GM19468 (cell line): ENCODE measurements at regions not wholly inside any gene's neighbourhood (a gene's known extent, or its start where the extent isn't known, plus 50 kb on each side); places are given as distances from the start of the nearest gene placed in this dataset.

Source experiments
- ATAC-seq: cut with Tn5 transposase; IDR thresholded peaks from one replicate; pipeline ENCODE4 v1.9.1; 2021; ENCODE audit warnings: mild to moderate bottlenecking, moderate library complexity, moderate number of reproducible peaks; ENCODE audit not compliant: unreplicated experiment; ENCODE audit errors: extremely low read depth

DNA sequence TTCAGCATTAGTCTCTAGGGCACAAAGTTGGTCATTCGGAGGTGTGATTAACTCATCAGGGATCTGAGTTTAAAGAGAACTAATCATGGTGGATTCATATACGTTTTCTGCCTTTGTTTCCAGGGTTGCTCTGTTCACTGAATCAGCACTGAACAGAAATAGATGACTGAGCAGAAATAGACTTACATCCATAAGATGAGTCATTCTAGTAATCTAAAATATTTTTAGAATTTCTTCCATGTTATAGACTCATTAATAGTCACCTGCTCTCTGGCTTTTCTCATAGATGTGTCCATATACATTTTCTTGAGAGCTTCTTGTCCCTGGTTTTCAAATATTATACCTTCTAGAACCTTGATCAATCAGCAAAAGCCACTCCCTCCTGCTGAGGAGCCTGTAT lies 837.6 kb upstream of the DPPA4 start:
- no peak for ATAC-seq

DNA sequence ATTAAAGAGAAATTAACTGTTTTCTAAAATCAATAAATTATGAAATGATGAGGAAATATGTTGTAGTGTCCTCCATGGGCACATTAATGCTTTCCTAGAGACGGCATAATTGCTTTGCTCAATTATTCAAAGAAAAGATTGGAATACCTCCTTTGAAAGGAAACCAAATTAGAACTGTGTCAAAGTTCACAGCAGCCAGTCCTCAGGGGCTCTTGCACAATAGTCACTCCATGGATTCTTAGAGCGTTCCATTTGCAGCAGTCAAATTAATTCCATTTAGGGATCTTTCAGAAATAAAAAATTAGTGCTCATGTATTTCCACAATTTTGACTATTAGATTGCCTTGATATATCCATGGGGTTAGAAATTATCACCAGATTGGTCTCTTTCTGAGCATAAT lies 841.6 kb upstream of the DPPA4 start:
- no peak for ATAC-seq

DNA sequence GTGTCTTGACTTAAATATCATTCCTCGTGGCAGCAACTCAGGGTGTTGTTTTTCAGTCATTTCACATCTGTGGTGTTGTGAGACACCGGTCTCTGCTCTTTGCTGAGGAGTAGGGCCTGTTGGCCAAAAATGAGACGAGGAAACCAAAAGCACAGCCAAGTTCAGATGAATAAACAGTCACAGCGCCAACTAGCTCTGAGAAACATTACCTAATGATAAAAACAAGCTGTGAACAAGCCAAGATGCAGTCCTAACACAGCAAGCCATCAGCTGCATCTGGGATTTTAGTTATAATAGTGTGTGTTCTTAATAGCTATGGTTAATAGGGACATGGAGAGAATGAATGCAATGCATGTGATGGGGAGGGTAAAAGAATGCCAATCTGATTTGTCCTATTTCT lies 843.4 kb upstream of the DPPA4 start:
- no peak for ATAC-seq

DNA sequence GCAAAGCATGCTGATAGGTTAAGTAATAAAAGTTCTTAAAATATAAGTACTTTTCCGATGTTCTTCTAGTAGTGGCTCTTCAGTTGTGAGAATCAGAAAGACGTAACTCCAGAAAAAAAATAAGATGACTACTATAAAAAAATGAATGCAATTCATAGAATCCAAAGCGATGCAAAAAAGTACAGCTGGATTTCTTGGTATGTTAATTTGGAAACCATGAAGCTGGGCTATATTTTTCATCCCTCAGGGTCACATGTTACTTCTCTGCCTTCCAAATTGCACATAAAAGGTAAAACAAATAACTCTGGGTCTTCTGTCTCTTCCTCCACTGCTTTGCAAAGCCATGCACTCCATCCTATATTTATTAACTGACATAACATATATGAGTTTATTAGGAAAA lies 843.9 kb upstream of the DPPA4 start:
- ATAC-seq: no peak

DNA sequence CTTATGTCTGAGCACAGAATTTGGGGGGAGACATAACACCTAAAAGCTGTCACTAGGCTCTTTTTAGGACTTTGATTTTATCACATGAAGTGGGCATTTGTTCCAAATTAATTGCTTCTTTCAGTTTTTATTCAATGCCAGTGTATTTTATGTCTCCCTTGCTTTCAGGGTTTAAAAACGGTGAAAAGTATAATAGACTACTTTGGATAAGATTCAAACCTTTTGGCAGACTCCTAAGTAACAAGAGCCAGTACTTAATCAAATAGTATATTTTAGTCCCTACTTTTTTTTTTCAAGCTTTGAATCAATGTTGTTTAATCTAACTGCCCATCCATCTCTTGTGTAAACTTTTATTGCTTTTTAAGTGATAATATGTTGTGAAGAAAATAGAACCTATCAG lies 847.2 kb upstream of the DPPA4 start:
- no peak for ATAC-seq

DNA sequence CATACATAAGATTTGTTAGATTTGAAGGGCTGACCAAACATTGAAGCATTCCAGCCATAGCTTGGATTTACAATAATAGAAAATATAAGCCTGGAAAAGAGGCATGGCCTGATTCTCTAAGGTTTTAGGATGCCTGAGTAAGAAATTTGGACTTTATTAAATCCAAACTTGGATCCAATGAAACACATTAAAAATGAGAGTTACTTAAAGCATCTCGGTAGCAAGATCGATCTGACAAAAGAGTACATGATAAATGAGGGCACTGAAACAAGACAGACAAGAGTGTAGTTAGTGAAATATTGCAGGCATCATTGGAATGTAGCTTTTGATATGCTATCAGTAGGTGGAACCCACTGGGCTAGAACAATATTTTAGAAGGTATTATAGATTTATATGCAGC lies 855.7 kb upstream of the DPPA4 start:
- ATAC-seq: no peak

DNA sequence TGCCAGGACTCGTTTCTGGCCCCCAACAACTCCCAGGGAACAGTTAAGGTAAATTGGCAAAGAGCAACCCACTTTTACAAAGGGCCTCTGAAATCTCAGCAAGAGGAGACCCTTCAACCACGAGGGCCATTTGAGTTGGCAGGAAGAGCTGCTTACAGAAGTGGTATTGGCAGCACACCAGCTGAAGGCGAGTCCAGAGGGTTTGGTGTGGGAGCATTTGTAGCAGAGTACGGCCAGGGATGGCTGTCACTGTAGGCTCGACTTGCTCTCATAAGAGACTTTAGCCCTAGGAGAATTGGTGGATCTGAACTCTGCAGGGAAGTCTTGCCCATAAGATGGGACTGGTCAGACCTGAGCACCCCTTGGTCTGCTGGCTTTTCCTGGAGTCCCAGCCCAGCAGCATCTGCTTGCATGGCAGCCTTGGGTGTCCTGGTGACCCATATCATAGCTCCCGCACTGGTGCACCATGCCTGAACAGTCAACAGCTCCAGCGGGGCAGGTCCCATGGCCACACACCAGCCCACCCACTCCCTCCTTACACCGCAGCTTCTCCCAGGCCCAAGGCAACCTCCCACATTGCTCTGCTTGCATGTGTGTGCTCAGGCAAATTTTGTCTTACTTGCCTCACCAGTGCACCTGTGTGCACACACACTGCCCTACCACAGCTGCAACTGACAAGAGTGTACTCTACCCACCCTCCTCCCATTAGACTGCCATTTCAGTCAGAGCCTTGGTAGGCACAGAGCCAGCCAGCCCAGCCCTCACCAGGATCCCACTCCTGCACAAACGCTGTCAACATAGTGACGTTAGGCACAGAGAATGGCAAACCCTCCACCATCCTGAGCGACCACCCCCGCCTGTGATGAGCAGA lies 861.6 kb upstream of the DPPA4 start:
- ATAC-seq: no peak

DNA sequence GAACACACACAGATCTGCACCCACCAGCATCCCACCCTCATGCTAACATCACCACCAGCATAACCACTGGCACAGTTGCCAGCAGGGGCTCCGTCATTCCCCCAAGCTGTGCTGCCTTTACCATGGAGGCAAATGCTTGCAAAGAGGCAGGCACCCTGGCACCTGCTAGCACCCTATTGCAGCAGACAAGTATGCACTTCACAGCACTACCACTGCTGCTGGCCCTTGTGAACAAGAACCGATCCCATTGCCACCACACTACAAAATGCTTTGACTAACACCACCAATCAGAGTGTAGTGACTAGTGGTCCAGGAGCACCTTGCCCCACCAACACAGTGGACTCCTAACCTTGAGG lies 862.2 kb upstream of the DPPA4 start:
- ATAC-seq: no peak

DNA sequence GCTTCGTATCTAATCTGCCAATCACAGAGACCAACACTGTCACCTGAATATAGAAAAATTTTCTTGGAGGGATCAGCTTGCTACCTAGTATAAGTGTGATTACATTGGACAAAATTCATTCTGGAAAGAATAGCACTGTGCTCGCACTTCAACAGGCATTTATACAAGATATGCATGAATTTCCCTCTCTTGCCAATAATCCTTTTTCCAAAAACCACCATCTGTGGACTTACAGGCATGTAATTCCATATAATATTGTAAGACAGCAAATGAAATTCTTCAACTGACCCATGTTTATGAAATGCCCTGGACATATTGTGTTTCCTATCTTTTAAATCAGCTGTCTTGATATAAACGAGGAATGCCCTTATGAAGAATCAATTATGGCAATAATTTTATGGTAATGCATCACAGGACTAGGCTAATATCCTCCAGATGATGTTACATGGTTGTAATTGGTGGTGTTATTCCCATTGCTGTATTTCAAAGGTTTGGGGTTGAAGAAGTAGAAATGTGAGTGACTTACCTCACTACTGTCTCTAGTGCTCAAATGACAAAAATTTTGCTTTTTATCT lies 861.4 kb upstream of the NECTIN3 start:
- ATAC-seq: no peak

DNA sequence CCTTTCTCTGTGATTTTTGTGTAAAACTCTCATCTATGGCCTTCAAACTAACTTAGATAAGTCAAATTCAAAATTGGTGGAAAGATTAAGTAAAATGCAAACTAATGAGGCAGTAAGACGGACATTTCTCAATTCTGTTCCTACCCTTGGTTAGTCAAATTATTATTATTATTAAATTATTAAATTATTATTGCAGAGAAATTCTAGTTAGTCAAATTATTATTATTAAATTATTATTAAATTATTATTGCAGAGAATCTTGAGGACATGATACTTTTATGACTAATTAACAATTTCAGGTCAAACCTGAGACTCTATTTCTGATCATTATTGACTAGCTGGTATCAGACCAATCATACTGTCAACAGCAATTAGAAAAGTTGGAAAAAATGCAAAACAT lies 845.0 kb upstream of the NECTIN3 start:
- ATAC-seq: no peak

DNA sequence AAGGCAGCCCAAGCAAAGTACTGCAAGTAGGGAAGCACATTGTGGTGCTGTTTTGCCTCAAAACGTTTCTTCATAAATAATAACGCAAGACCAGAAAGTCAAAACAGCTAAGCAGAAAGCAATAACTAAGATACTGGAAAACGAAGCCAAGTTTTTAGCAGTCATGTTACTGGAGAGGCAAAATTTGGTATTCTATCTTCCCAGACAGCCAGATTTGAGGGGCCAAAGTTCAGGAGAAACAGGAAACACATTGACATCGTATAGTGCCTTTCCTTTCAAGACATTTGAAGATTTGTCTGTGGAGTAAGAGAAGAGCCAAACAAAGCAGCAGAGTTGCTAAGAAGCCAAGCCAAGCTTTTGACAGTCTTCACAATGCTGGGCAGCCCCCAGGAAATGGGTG lies 843.6 kb upstream of the NECTIN3 start:
- ATAC-seq: no peak

DNA sequence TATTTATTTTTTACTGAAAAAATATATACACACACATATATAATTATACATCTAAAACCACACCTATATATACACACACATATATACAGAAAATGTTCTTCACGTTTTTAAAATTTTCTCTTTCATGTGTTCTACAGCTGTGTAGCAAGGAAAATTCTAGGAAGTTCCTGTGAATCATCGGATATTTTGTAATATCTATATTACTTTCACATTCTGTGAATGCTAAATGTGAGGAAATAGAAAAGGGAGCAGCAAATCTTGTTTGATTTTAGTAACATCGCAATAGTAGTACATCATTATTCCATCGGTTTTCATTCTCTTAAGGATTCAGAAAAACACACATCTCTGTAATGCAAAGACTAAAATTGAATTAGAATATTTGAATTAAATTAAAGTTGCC lies 836.8 kb upstream of the NECTIN3 start:
- ATAC-seq: no peak

DNA sequence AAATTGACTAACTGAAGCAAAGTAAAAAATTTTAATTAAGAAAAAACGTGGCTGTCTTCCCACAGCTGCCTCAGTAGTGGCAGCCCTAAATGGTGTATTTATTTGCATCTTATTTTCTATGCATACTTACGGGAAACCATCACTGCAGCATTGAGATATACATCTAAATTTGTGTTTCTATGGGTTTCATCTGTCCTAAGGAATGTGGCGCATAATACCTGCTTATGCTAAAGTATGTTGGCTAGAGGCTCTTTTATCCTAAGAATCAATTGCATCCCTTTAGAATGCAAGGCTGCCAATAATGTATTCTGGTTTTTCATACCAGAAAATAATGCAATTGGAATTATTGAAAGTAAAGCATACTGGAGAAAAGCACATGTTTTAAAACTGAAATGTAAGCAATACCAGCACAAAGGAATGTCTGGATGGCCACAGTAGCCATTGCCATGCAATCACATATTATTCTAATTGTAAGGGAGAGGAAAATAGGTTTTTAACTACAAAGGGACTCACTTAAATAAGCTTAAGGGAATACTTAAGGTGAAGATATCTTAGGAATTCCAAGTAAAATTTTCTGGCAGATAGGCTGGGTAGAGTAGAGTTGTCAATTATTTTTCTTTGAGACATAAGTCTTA lies 834.5 kb upstream of the NECTIN3 start:
- ATAC-seq: no peak

DNA sequence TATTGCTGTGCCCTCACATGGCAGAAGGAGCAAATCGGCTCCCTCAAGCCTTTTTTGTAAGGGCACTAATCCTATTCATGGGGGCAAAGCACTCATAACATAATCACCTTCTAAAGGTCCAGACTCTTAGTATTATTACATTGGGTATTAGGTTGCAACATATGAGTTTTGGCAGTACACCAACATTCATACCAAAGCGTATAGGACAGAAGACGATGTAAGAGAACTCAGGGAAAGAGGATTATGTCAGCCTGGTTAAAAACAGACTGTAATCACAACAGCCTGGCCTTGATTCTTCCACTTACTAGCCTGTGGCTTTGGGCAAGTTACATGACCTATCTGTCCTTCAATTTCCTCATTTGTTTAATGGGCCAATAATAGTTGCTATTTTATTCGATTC lies 828.5 kb upstream of the NECTIN3 start:
- ATAC-seq: no peak

DNA sequence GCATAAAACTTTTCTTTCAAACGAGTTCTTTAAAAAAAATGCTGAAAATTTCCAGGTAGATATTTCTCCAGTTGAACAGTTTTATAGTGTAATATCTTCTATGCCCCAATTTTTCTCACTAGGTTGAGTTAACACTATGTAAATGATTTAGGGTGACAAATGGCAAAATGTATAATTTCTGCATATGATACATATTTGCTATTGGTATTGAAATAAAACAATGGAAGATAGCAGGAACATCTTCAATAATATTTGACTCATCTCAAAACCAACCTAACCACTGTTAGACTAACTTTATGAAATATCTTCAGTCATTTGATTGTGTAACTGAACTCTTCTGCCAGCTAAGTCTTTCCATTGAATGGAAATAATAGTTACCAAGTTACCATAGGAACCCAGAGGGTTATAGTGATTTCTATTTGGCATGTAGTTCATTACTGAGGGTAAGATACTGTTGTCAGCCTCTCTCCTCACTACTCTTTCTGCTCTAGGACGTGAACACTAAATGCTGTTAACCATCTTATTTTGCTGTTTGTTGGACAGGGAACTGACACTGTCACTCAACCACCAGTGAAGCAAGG lies 824.7 kb upstream of the NECTIN3 start:
- ATAC-seq: no peak

DNA sequence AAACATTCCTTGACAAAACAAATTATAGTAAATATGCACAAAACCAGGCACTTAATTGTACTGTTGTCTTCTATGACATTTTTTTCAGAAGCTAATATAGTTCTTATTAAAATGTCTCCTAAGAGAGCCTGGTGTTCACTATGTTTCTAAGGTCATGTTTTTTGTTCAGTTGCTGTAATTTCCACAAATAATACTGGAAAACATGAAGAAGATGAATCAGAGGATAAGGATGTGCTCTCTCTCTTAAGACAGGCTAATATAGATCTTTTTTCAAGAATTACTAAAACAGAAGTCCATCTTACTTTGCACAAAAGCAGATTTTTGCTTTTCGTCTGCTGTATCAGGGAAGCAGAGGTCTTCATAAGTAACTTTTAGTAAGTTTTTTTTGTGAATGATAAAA lies 823.0 kb upstream of the NECTIN3 start:
- no peak for ATAC-seq

DNA sequence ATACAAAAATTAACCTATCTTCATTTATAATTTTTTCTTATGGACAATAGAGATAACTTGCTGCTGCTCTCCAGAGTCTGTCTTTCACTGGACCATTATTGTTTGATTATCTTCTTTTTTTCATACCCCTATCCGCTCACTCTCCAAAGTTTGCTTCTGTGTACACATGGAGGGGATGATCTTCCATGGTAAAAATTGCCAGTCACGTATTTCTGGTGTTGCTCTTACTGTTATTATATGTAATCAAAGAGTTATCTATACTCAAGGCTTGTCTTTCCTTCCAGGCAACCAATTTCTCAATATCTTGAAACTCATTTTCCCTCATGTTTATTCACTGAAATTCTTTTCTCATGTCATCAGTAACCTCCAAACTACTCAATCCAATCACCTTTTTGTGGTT lies 817.8 kb upstream of the NECTIN3 start:
- no peak for ATAC-seq

DNA sequence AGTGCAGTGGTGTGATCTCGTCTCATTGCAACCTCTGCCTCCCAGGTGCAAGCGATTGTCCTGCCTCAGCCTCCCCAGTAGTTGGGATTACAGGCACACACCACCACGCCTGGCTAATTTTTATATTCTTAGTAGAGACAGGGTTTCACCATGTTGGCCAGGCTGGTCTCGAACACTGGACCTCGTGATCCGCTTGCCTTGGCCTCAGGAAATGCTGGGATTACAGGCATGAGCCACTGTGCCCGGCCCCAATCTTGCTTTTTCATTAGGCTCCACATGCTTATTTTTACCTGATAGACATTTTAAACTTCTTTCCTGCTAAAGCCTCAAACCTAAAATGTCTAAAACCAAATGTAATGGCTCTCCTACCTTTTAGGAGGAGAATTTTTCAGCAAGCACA lies 817.0 kb upstream of the NECTIN3 start:
- ATAC-seq: no peak

DNA sequence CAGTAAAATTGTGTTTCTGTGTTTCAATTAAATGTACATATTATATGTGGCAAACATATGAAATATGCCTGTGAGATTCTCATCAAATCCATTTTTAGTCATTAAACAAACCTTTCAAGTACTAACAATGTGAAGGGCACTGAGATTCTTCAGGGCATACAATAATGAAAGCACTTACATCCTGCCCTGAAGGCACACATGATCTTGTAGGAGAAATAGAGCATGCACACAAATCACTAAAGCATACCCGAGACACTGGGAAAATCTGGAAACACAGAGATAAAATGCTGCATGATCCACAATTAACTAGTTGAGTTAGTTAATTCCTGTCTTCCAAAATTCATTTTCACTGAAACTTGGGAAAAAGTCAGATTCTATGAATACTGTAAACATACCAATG lies 810.5 kb upstream of the NECTIN3 start:
- no peak for ATAC-seq

DNA sequence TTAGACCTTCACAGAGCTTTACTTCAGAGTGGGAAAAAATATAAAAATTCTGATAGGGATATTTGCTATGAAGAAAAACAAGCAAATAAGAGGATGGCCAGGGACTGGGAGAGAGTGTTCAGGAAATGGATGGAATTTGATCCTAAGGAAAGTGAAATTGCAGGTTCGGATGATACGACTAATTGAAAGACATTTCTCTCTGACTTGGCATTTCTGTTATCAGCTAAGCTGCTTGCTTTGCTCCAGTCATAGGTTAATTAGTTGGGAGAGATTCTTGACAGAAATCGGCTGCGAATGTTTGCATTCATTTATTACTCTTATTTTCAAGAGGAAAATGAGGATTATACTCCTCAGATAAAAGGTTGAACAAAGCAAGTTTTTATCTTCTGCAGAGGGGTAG lies 808.7 kb upstream of the NECTIN3 start:
- ATAC-seq: no peak

DNA sequence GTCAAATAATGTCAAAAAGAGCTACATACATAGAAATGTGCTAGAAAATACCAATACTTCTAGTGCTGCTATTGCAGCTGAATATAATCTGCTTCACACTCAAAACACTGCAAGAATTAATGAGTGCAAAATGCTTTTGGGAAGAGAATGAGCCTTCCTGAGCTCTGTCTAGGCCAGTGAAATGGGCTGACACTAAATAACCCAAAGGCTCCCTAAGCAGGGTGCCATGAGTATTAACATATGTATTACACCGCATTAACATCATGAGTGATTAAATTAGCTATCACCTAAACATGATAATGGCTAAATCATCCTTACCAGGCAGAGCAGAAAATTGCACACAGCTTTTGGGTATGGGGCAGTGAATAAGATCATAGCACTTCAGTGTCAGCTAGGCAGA lies 806.3 kb upstream of the NECTIN3 start:
- no peak for ATAC-seq
